ENCODE measurements at regions not wholly inside any gene's neighbourhood (a gene's known extent, or its start where the extent isn't known, plus 50 kb on each side); places are given as distances from the start of the nearest gene placed in this dataset.

GRCh38 chr1:73181190-73181540 is 898.8 kb upstream of the NEGR1 start:
- H3K36me3 Mint-ChIP-seq (ENCODE audit: unreplicated experiment): no peaks in the 10 kb centered on the region
- no peak overlapping the region for H3K4me3 Mint-ChIP-seq (ENCODE audit: unreplicated experiment)
- H3K27ac Mint-ChIP-seq (ENCODE audit: unreplicated experiment): no peak overlapping the region
- no peak for DNase-seq
- H3K27me3 Mint-ChIP-seq (ENCODE audit: unreplicated experiment): no peaks in the 10 kb centered on the region
- H3K4me1 Mint-ChIP-seq (ENCODE audit: low read depth, unreplicated experiment): no peaks in the 10 kb centered on the region
- no peaks in the 10 kb centered on the region for H3K9me3 Mint-ChIP-seq (ENCODE audit: unreplicated experiment)
- TF ChIP-seq CTCF (IDR thresholded peaks at IDR 0.05; ENCODE audit: partially characterized antibody, unreplicated experiment): no peak

- H3K9me3 Mint-ChIP-seq (ENCODE audit: unreplicated experiment): no peaks in the 10 kb centered on the region
- no peaks in the 10 kb centered on the region for H3K36me3 Mint-ChIP-seq (ENCODE audit: unreplicated experiment)
- no peak for TF ChIP-seq CTCF (IDR thresholded peaks at IDR 0.05; ENCODE audit: partially characterized antibody, unreplicated experiment)
- no peak overlapping the region for H3K4me3 Mint-ChIP-seq (ENCODE audit: unreplicated experiment)
- DNase-seq: no peak
- no peak overlapping the region for H3K27ac Mint-ChIP-seq (ENCODE audit: unreplicated experiment)
- H3K4me1 Mint-ChIP-seq (ENCODE audit: low read depth, unreplicated experiment): no peaks in the 10 kb centered on the region
- H3K27me3 Mint-ChIP-seq (ENCODE audit: unreplicated experiment): no peaks in the 10 kb centered on the region
These were observed 898.3 kb upstream of the NEGR1 start for GRCh38 chr1:73180397-73181189.

GRCh38 chr1:73176902-73177301 is 894.6 kb upstream of the NEGR1 start:
- no peak overlapping the region for H3K27ac Mint-ChIP-seq (ENCODE audit: unreplicated experiment)
- no peaks in the 10 kb centered on the region for H3K9me3 Mint-ChIP-seq (ENCODE audit: unreplicated experiment)
- no peak for TF ChIP-seq CTCF (IDR thresholded peaks at IDR 0.05; ENCODE audit: partially characterized antibody, unreplicated experiment)
- H3K36me3 Mint-ChIP-seq (ENCODE audit: unreplicated experiment): no peaks in the 10 kb centered on the region
- no peak for DNase-seq
- H3K4me1 Mint-ChIP-seq (ENCODE audit: low read depth, unreplicated experiment): no peaks in the 10 kb centered on the region
- no peaks in the 10 kb centered on the region for H3K27me3 Mint-ChIP-seq (ENCODE audit: unreplicated experiment)
- H3K4me3 Mint-ChIP-seq (ENCODE audit: unreplicated experiment): no peak overlapping the region

GRCh38 chr1:73167009-73167657 is 884.8 kb upstream of the NEGR1 start:
- no peak overlapping the region for H3K4me3 Mint-ChIP-seq (ENCODE audit: unreplicated experiment)
- H3K9me3 Mint-ChIP-seq (ENCODE audit: unreplicated experiment): no peaks in the 10 kb centered on the region

More at GRCh38 chr1:73167009-73167657, 884.8 kb upstream of the NEGR1 start:
- no peak for TF ChIP-seq CTCF (IDR thresholded peaks at IDR 0.05; ENCODE audit: partially characterized antibody, unreplicated experiment)
- H3K27me3 Mint-ChIP-seq (ENCODE audit: unreplicated experiment): no peaks in the 10 kb centered on the region
- no peaks in the 10 kb centered on the region for H3K4me1 Mint-ChIP-seq (ENCODE audit: low read depth, unreplicated experiment)
- H3K36me3 Mint-ChIP-seq (ENCODE audit: unreplicated experiment): no peaks in the 10 kb centered on the region
- no peak for DNase-seq
- H3K27ac Mint-ChIP-seq (ENCODE audit: unreplicated experiment): no peak overlapping the region

Measured in glutamatergic neuron (in vitro differentiated cells).